ENCODE measurements at regions not wholly inside any gene's neighbourhood (a gene's known extent, or its start where the extent isn't known, plus 50 kb on each side); places are given as distances from the start of the nearest gene placed in this dataset.

DNA sequence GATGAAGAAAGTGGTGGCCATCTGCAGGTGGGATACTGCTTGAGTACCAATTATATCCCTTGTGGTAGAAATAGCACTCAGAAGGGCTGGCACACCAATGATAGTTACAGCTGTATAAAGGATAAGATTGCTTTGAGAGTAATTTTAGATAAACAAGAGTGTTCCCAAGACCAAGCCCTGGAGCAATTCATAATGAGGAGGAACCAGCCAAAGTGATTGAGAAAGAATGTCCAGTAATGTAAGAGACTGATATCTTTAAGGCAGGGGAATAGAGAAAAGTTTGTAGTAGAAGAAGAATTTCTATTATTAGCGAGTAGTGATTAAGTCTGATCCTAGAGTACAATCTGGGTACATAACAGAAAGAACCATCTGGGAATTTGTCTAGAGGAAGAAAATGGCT, 945.1 kb downstream of the OTOL1 start:
- TF ChIP-seq, protein P1, sequence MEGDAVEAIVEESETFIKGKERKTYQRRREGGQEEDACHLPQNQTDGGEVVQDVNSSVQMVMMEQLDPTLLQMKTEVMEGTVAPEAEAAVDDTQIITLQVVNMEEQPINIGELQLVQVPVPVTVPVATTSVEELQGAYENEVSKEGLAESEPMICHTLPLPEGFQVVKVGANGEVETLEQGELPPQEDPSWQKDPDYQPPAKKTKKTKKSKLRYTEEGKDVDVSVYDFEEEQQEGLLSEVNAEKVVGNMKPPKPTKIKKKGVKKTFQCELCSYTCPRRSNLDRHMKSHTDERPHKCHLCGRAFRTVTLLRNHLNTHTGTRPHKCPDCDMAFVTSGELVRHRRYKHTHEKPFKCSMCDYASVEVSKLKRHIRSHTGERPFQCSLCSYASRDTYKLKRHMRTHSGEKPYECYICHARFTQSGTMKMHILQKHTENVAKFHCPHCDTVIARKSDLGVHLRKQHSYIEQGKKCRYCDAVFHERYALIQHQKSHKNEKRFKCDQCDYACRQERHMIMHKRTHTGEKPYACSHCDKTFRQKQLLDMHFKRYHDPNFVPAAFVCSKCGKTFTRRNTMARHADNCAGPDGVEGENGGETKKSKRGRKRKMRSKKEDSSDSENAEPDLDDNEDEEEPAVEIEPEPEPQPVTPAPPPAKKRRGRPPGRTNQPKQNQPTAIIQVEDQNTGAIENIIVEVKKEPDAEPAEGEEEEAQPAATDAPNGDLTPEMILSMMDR (IDR thresholded peaks at IDR 0.05) = no peak
- no peak for TF ChIP-seq POLR2A (IDR thresholded peaks at IDR 0.05)
- 15% methylated on average over 1 of the region's 1 CpG for WGBS (ENCODE audit: insufficient coverage, low coverage, low lambda C conversion rate, missing lambda C conversion rate)
- ATAC-seq = no peak

DNA sequence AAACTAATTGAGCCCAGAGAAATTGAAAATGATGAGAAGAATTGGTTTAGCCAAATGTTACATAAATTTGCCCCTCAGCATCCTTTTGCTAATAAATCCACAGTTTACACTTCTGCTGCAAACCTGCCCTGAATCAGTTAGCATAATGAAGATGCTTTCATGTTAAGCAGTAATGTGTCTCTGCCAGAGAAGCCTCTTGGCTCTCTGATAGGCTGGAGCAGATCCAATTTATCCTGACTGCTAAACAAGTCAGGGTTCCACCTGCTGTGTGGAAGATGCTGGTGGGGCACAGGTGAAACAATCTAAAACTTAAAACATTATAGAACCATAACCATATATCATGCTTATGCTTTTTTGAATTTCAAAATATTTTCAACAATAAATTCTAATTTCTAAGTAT, 946.8 kb downstream of the OTOL1 start:
- ATAC-seq = no peak
- TF ChIP-seq POLR2A (IDR thresholded peaks at IDR 0.05) = no peak
- TF ChIP-seq, protein P1 (IDR thresholded peaks at IDR 0.05) = no peak

More for the DNA sequence above, 945.1 kb downstream of the OTOL1 start:
- Histone ChIP-seq H3K27me3 (no peaks in the 10 kb centered on the region), H3K4me1 (no peaks in the 10 kb centered on the region), H3K9me3 (no peaks in the 10 kb centered on the region), H3K36me3 (no peaks in the 10 kb centered on the region), H3K4me3 (no peak overlapping the region), H3K27ac (no peak overlapping the region)
- intact Hi-C loops (cut with DNase I) = no loop called here
- DNase-seq = no peak

DNA sequence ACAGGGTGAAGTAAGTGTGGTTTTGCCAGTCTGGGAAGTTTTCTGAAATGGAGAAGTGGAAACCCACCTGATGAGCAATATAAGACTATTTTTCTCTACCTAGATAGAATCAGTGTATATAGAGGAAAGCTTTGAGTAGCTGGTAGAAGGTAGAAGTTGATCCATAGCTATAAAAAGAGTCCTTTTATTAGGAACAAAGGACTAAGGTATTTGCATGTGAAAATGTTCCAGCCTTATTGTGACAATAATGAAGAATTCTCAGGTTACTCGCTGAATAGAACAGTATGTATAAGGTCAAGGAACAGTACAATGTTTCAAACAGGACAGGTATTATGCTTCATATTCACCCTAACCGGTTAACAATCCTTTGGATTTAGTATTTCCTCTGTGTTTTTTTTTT, 972.2 kb downstream of the OTOL1 start:
- no peak overlapping the region for H3K4me3 ChIP-seq
- ATAC-seq (no peak), DNase-seq (no peak)
- no peak overlapping the region for H3K27ac ChIP-seq
- TF ChIP-seq POLR2A (IDR thresholded peaks at IDR 0.05) = no peak
- TF ChIP-seq, protein P1 (IDR thresholded peaks at IDR 0.05) = no peak
- H3K27me3 ChIP-seq = no peaks in the 10 kb centered on the region
- H3K36me3 ChIP-seq = no peaks in the 10 kb centered on the region
- 59% methylated on average over 2 of the region's 2 CpGs for WGBS (ENCODE audit: insufficient coverage, low coverage, low lambda C conversion rate, missing lambda C conversion rate)
- H3K9me3 ChIP-seq = no peaks in the 10 kb centered on the region
- intact Hi-C loops (cut with DNase I) = no loop called here
- no peaks in the 10 kb centered on the region for H3K4me1 ChIP-seq

More for the DNA sequence above, 946.8 kb downstream of the OTOL1 start:
- H3K36me3 ChIP-seq = no peaks in the 10 kb centered on the region
- no peaks in the 10 kb centered on the region for H3K4me1 ChIP-seq
- intact Hi-C loops (cut with DNase I) = no loop called here
- no peaks in the 10 kb centered on the region for H3K27me3 ChIP-seq
- no peak overlapping the region for H3K4me3 ChIP-seq
- no peak overlapping the region for H3K27ac ChIP-seq
- no peaks in the 10 kb centered on the region for H3K9me3 ChIP-seq
- no peak for DNase-seq

DNA sequence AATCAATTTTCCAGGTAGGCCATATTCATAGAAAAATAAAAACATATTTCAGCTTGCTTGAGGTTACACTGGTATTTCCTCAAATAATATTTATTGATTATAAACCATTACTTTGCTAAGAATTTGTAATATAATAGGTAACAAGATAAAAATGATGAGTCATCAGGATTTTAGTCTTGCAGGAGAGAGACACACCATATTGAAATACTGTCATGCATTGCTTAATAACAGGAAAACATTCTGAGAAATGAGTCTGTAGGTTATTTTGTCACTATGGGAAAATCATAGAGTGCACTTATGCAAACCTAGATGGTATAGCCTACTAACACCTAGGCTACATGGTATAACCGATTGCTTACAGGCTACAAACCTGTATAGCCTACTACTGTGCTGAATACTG, 990.5 kb downstream of the OTOL1 start:
- ATAC-seq (no peak), DNase-seq (no peak)
- intact Hi-C loops (cut with DNase I) = no loop called here
- Histone ChIP-seq H3K4me3 (no peak overlapping the region), H3K27ac (no peak overlapping the region), H3K36me3 (no peaks in the 10 kb centered on the region), H3K27me3 (no peaks in the 10 kb centered on the region), H3K4me1 (no peaks in the 10 kb centered on the region), H3K9me3 (no peaks in the 10 kb centered on the region)
- 100% methylated on average over 1 of the region's 1 CpG for WGBS (ENCODE audit: insufficient coverage, low coverage, low lambda C conversion rate, missing lambda C conversion rate)
- TF ChIP-seq, protein P1 (IDR thresholded peaks at IDR 0.05) = no peak
- no peak for TF ChIP-seq POLR2A (IDR thresholded peaks at IDR 0.05)

DNA sequence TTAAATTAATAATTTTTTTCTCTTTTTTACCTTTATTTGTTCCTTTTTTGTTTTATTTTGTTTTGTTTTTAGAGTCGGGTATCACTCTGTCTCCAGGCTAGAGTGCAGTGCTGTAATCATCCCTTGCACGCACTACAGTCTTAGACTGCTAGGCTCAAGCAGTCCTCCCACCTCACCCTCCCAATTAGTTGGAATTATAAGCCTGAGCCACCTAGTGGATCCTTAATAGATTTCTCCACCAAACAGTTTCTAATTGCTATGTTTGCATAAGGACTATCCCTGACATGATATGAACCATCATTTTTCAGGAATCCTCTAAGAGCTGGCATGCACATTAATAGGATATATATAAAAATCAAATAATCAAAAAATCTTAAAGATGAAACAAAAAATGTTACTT, 993.2 kb downstream of the OTOL1 start:
- TF ChIP-seq, protein P1 (IDR thresholded peaks at IDR 0.05) = no peak
- no peak for TF ChIP-seq POLR2A (IDR thresholded peaks at IDR 0.05)
- H3K9me3 ChIP-seq = no peaks in the 10 kb centered on the region
- no peak for ATAC-seq
- intact Hi-C loops (cut with DNase I) = no loop called here
- no peaks in the 10 kb centered on the region for H3K27me3 ChIP-seq
- H3K36me3 ChIP-seq = no peaks in the 10 kb centered on the region
- no peak for DNase-seq
- H3K27ac ChIP-seq = no peak overlapping the region
- 75% methylated on average over 1 of the region's 2 CpGs for WGBS (ENCODE audit: insufficient coverage, low coverage, low lambda C conversion rate, missing lambda C conversion rate)
- no peaks in the 10 kb centered on the region for H3K4me1 ChIP-seq
- no peak overlapping the region for H3K4me3 ChIP-seq
